Activated CD4-positive, alpha-beta T cell treated with anti-CD3 and anti-CD28 coated beads, Interleukin-2, amount 10 ng/mL, durations not matched to agents 24 days and 14 days (primary cell): ENCODE measurements at regions not wholly inside any gene's neighbourhood (a gene's known extent, or its start where the extent isn't known, plus 50 kb on each side); places are given as distances from the start of the nearest gene placed in this dataset.
"Not testable (repeated sequence)": the region's sequence is repeated elsewhere in the genome, so short reads cannot be mapped to it uniquely, and the experiment has no call there.

ENCODE experiments used
- DNase-seq: peaks from one replicate; pipeline ENCODE4 v3.0.0; 2022
- H3K27ac Mint-ChIP-seq: one replicate; pipeline ENCODE4 v1.8.0; 2022; ENCODE audit warnings: mild to moderate bottlenecking, mixed read lengths
- H3K27me3 Mint-ChIP-seq: one replicate; pipeline ENCODE4 v1.8.0; 2022; ENCODE audit warnings: mixed read lengths
- H3K36me3 Mint-ChIP-seq: one replicate; pipeline ENCODE4 v1.8.0; 2022; ENCODE audit warnings: low read depth, mild to moderate bottlenecking, mixed read lengths
- H3K4me1 Mint-ChIP-seq: one replicate; pipeline ENCODE4 v1.8.0; 2021; ENCODE audit warnings: mixed read lengths
- H3K4me3 Mint-ChIP-seq: one replicate; pipeline ENCODE4 v1.8.0; 2022; ENCODE audit warnings: mild to moderate bottlenecking, moderate library complexity, mixed read lengths
- H3K9me3 Mint-ChIP-seq: one replicate; pipeline ENCODE4 v1.8.0; 2021; ENCODE audit warnings: mixed read lengths
- intact Hi-C: fragments of 100-400 bp; cut with micrococcal nuclease; formaldehyde crosslinking; loops from one replicate; pipeline ENCODE4 v1.15.1; 2023

DNA sequence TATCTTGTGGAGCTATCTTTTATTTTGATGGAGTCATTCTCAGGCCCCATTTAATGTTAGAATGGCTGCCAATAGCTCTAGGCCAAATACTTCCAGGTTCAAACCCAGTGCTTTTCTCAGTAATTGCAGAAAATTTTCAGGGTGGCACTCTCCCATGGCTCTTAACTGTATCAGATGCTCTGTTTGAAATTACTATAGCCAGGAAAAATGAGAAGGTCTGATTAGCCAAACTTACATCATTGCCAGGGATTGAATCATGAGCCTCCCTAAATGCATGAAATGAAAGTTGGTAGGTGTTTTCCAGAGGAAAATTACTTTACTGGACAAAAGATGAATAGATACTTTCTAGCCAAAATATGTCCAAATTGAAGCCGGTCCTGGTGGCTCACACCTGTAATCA is 404.8 kb downstream of the MAT2B start:
- intact Hi-C loops: no loop called here
- Mint-ChIP-seq H3K9me3 (no peaks in the 10 kb centered on the region), H3K27ac (no peak overlapping the region), H3K4me1 (no peaks in the 10 kb centered on the region), H3K36me3 (no peaks in the 10 kb centered on the region), H3K27me3 (no peaks in the 10 kb centered on the region), H3K4me3 (no peak overlapping the region)
- no peak for DNase-seq

DNA sequence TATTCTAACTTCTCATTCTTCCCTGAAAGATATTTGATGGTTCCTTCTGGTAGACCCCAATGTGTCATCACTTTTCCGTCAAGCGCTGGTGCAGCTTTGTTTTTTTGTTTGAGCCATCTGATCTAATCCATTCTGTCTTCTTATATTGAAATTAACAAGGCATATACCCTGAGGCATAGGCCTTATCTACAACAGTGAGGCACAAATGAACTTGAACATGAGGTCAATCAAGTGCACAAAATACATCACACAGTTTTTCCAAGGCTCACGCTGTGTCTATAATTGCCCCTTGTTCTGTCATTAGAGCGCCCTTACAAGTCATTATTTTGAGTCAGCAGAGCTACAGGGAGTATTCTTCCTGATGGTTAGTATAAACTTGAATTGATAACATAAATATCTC is 406.6 kb downstream of the MAT2B start:
- Mint-ChIP-seq H3K9me3 (no peaks in the 10 kb centered on the region), H3K4me1 (no peaks in the 10 kb centered on the region), H3K4me3 (no peak overlapping the region), H3K36me3 (no peaks in the 10 kb centered on the region), H3K27ac (no peak overlapping the region), H3K27me3 (no peaks in the 10 kb centered on the region)
- no peak for DNase-seq
- intact Hi-C loops: no loop called here

DNA sequence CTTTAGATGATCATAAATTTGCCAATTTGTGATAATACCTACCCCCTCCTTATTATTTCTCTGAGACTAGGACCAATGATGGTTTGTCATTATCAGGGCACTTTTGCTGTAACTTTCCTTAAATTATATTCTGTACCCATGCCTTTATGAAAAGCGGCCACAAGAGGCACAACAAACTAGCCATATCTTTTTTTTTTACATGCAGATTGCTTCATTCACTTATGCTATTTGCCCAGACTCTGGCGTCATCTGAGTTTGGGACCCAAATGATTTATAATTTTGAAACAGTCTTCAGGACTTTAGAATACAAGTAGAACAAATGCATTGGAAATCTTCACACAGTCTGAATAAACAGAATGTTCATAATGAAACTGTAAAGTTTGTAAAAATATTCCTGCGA is 408.1 kb downstream of the MAT2B start:
- Mint-ChIP-seq H3K36me3 (no peaks in the 10 kb centered on the region), H3K27ac (no peak overlapping the region), H3K4me1 (no peaks in the 10 kb centered on the region), H3K9me3 (no peaks in the 10 kb centered on the region), H3K27me3 (no peaks in the 10 kb centered on the region), H3K4me3 (no peak overlapping the region)
- no peak for DNase-seq
- intact Hi-C loops: no loop called here

DNA sequence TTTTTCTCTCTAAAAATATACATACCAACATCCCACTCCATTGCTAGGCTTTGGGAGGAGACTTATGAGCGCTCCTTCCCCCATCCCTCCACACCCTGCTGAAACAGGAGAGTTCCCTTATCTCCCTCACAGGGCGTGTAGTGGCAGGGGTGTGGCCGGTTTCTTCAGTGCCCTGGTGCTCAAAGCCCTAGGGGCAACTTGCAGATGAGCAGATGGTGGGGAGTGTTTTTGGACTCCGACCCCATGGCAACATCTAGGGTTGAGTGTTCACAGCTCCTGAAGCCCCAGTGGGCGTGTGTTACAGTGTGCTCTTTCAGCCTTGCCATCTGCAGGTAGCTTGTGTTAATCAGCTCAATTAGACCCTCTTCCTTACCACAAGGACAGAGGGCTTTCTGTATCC is 409.5 kb downstream of the MAT2B start:
- H3K27me3 Mint-ChIP-seq: no peaks in the 10 kb centered on the region
- intact Hi-C loops: no loop called here
- no peak overlapping the region for H3K4me3 Mint-ChIP-seq
- H3K9me3 Mint-ChIP-seq: peaks cover 11% of the 10 kb centered on the region
- H3K27ac Mint-ChIP-seq: no peak overlapping the region
- H3K36me3 Mint-ChIP-seq: no peaks in the 10 kb centered on the region
- H3K4me1 Mint-ChIP-seq: no peaks in the 10 kb centered on the region
- no peak for DNase-seq

DNA sequence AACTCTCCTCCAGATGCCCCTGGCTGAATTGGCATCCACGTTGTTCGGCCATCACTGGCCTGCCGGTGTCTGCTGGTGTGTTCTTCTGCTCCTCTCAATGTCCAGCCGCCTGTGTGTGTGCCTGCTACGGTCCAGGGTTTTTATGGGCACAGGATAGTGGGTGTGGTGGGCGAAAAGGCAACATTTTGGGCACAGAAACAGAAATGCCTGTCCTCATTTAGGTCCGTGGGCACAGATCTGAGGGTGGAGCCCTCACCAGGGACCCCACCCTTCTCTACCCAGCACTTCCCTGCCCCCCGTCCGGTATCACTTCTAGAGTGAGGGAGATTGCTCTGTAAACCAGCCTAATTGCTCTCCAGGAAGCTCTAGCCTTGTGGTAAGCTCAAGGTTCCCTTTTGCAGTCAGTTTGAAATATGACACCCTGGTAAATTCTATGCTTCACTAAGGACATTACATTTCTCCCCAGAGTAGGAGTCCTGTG is 410.1 kb downstream of the MAT2B start:
- H3K27ac Mint-ChIP-seq: no peak overlapping the region
- no peaks in the 10 kb centered on the region for H3K4me1 Mint-ChIP-seq
- H3K9me3 Mint-ChIP-seq: peaks cover 11% of the 10 kb centered on the region
- H3K36me3 Mint-ChIP-seq: no peaks in the 10 kb centered on the region
- H3K27me3 Mint-ChIP-seq: no peaks in the 10 kb centered on the region
- intact Hi-C loops: no loop called here
- no peak overlapping the region for H3K4me3 Mint-ChIP-seq
- DNase-seq: no peak

DNA sequence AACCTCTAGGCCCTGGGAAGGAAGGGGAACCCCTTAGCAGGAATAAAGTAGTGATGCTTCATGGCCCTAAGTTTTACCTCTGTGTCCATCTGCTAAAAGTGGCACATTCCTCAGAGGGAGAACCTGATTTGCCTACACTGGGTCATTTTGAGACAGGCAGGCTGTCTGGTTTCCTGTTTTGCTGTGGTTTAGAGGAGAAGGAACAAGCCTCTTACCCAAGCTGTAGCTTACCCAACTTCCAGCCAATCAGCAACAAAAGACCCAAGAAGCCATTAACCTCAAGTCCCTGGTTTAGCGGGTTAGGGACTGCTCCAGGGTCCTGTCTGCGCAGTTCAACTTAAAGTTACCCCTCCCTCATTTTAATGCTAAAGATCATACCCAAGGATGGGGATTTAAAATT is 411.0 kb downstream of the MAT2B start:
- Mint-ChIP-seq H3K27me3 (no peaks in the 10 kb centered on the region), H3K27ac (no peak overlapping the region), H3K4me1 (no peaks in the 10 kb centered on the region), H3K4me3 (no peak overlapping the region), H3K36me3 (no peaks in the 10 kb centered on the region), H3K9me3 (peaks cover 11% of the 10 kb centered on the region)
- intact Hi-C loops: no loop called here
- DNase-seq: no peak

DNA sequence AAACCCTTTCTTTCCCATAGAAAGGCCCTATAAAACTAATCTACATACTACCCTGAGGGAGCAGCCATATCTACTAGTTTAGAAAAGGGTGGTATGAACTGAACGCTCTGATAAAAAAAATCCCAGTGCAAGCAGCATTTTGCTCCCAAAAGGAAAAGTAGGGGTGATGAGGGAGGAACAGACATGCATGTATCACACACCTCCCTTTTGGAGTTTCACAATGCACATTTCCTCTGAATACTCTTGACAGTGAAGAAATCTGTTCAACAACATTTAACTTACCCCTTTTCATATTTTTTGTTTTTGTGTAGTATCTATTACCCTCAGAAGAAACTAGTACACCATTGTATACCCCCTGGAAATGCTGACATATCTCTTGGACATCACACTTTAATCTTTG is 411.4 kb downstream of the MAT2B start:
- no peaks in the 10 kb centered on the region for H3K4me1 Mint-ChIP-seq
- no peaks in the 10 kb centered on the region for H3K27me3 Mint-ChIP-seq
- H3K9me3 Mint-ChIP-seq: peaks cover 11% of the 10 kb centered on the region
- no peaks in the 10 kb centered on the region for H3K36me3 Mint-ChIP-seq
- no peak for DNase-seq
- H3K4me3 Mint-ChIP-seq: no peak overlapping the region
- no peak overlapping the region for H3K27ac Mint-ChIP-seq
- intact Hi-C loops: no loop called here

DNA sequence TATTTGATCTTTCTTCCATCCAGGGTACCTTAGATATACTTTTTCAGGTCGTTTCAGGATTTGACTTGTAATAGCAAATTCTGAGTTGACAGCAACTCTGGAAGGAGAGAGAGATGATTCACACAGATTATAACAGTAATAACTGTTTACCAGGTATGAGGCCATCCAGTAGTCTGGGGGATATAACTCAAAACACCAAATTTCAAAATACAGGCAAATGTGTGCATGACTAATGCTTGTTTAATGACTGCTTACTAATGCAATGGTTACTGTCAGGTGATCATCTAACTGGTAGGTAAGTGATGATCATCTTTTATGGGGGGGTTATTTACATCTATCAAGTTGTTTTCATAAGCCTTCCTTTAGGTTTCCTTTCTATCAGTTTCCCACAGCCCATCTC is 412.3 kb downstream of the MAT2B start:
- intact Hi-C loops: no loop called here
- no peaks in the 10 kb centered on the region for H3K27me3 Mint-ChIP-seq
- H3K9me3 Mint-ChIP-seq: peaks cover 11% of the 10 kb centered on the region
- no peak overlapping the region for H3K27ac Mint-ChIP-seq
- no peaks in the 10 kb centered on the region for H3K4me1 Mint-ChIP-seq
- no peak for DNase-seq
- H3K36me3 Mint-ChIP-seq: no peaks in the 10 kb centered on the region
- no peak overlapping the region for H3K4me3 Mint-ChIP-seq

DNA sequence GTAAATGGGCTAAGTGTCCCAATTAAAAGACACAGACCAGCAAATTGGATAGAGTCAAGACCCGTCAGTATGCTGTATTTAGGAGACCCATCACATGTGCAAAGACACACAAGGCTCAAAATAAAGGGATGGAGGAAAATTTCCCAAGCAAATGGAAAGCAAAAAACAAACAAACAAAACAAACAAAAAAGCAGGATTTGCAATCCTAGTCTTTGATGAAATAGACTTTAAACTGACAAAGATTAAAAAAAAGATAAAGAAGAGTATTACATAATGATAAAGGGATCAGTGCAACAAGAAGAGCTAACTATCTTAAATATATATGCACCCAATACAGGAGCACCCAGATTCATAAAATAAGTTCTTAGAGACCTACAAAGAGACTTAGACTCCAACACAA is 429.6 kb downstream of the MAT2B start:
- H3K9me3 Mint-ChIP-seq, intact Hi-C loops, DNase-seq, H3K4me3 Mint-ChIP-seq, H3K4me1 Mint-ChIP-seq, H3K36me3 Mint-ChIP-seq, H3K27me3 Mint-ChIP-seq, H3K27ac Mint-ChIP-seq: not testable (repeated sequence)

DNA sequence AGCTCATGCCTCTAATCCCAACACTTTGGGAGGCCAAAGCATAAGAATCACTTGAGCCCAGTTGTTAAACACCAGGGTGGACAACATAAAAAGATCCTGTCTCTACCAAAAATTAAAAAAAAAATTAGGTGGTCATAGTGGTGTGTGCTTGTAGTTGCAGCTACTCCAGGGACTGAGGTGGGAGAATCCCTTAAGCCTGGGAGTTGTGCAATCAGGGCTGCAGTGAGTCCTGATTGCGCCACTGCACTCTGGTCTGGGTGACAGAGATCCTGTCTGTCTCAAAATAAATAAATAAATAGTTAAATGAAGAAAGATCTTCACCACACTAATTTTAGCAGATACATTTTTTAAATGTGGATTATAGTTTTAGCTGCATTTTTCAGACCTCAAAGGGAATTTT is 433.2 kb downstream of the MAT2B start:
- H3K27ac Mint-ChIP-seq: no peak overlapping the region
- H3K9me3 Mint-ChIP-seq: peaks cover 4% of the 10 kb centered on the region
- intact Hi-C loops: no loop called here
- no peaks in the 10 kb centered on the region for H3K4me1 Mint-ChIP-seq
- no peaks in the 10 kb centered on the region for H3K36me3 Mint-ChIP-seq
- H3K27me3 Mint-ChIP-seq: no peaks in the 10 kb centered on the region
- no peak for DNase-seq
- no peak overlapping the region for H3K4me3 Mint-ChIP-seq

DNA sequence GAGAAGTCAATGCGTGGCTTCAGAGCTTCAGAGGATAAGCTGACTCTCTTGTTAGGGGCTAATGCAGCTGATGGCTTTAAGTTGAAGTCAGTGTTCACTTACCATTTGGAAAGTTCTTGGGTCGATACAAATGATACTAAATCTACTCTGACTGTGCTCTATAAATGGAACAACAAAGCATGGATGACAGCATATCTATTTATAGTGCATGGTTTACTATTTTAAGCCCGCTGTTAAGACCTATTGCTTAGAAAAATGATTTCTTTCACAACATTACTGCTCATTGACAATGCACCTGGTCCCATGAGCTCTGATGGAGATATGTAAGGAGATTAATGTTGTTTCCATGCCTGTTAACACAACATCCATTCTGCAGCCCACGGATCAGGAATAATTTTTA is 435.7 kb downstream of the MAT2B start:
- Mint-ChIP-seq H3K4me1 (no peaks in the 10 kb centered on the region), H3K36me3 (no peaks in the 10 kb centered on the region), H3K4me3 (no peak overlapping the region), H3K9me3 (peaks cover 4% of the 10 kb centered on the region), H3K27me3 (no peaks in the 10 kb centered on the region), H3K27ac (no peak overlapping the region)
- DNase-seq: no peak
- intact Hi-C loops: no loop called here

DNA sequence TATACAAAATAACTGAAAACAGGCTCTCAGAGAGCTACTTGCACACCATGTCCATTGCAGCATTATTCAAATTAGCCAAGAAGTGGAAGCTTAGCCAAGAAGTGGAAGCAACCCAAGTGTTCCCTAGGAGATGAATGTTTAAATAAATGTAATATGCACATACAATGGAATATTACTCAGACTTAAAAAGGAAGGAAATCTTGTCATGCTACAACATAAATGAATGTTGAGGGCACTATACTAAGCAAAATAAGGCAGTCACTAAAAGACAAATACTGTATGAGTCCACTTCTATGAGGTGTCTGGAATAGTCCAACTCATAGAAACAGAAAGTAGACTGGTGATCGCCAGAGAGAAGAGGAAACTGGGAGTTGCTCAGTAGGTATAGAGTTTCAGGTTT is 438.1 kb downstream of the MAT2B start:
- Mint-ChIP-seq H3K4me1 (no peaks in the 10 kb centered on the region), H3K27me3 (no peaks in the 10 kb centered on the region), H3K36me3 (no peaks in the 10 kb centered on the region), H3K27ac (no peak overlapping the region), H3K4me3 (no peak overlapping the region), H3K9me3 (no peaks in the 10 kb centered on the region)
- intact Hi-C loops: no loop called here
- DNase-seq: no peak

DNA sequence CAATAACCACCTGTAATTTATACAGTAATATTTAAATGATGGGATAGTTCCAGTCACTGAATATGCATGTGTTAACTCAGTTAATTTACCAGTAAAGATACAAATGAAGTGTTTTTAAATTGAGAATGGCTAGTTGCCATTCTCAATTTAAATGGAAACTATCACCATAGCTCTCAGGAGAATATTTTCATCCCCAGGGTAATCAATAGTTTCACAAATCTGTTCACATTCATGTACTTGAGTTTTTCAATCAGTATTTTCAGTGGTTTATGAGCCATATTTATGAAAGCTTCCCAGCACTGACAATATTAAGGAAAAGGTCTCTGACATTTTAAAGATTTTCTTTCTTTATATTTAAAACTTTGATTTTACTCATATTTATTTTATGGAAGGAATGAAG is 439.3 kb downstream of the MAT2B start:
- Mint-ChIP-seq H3K27ac (no peak overlapping the region), H3K4me3 (no peak overlapping the region), H3K36me3 (no peaks in the 10 kb centered on the region), H3K27me3 (no peaks in the 10 kb centered on the region), H3K9me3 (no peaks in the 10 kb centered on the region), H3K4me1 (no peaks in the 10 kb centered on the region)
- intact Hi-C loops: no loop called here
- no peak for DNase-seq

DNA sequence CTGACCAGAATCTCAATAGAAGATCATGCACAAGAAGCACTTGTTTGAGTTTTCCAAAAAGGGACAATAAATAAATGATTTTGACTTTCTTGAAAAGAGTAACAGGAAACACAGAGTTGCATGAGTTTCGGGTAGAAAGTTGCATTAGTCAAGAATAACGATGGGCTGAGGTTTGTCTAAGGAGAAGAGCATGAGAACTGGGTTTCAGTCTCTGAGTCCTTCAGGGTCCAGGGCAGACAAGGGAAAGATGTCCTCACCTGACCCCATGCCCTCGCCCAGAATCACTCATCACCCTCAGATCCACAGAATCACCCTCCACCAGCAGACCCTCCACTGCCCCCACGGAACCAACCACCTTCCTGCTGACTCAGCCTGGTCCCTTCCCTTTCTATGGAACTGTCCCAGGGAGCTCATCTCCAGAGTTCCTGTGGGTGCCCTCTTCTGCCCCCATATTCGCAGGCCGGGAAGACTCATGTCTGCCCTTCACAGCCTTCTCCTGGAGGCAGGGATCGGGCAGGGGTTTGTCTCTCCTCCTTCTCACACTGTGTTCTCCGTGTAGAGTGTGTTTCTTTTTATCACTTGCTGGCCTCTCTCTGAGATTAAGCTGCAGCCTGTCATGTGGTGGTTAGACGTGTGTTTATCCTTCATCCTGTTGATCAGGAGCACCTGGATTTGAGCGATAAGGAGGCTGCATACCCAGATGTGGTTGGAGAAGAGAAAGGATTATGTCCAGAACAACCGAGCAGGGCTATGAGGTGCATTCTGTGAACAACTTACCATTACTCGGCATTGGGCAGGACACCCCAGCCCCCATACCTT is 442.6 kb downstream of the MAT2B start:
- no peak overlapping the region for H3K27ac Mint-ChIP-seq
- no peak for DNase-seq
- H3K27me3 Mint-ChIP-seq: no peaks in the 10 kb centered on the region
- H3K9me3 Mint-ChIP-seq: no peaks in the 10 kb centered on the region
- H3K36me3 Mint-ChIP-seq: no peaks in the 10 kb centered on the region
- intact Hi-C loops: no loop called here
- no peak overlapping the region for H3K4me3 Mint-ChIP-seq
- H3K4me1 Mint-ChIP-seq: no peaks in the 10 kb centered on the region

DNA sequence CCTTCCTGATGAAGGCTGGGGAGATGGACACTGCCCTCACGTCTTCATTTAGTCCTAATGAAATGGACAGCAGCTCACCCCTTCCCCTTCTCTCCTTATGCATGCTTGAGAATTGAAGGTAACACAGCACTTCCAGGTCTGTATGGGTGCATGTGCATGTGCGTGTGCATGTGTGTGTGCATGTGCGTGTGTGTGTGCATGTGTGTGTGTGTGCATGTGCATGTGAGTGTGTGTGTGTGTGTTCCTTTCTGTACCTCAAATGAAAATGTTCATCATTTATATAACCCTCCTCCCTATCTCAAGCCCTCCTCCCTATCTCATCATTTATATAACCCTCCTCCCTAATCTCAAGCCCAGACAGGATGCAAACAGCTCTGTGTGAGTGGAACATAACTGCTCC is 444.8 kb downstream of the MAT2B start:
- intact Hi-C loops: no loop called here

More for the DNA sequence above, 444.8 kb downstream of the MAT2B start:
- DNase-seq: no peak
- H3K36me3 Mint-ChIP-seq: no peaks in the 10 kb centered on the region
- H3K27me3 Mint-ChIP-seq: no peaks in the 10 kb centered on the region
- H3K27ac Mint-ChIP-seq: no peak overlapping the region
- no peak overlapping the region for H3K4me3 Mint-ChIP-seq
- no peaks in the 10 kb centered on the region for H3K9me3 Mint-ChIP-seq
- H3K4me1 Mint-ChIP-seq: no peaks in the 10 kb centered on the region
